ENCODE measurements at regions not wholly inside any gene's neighbourhood (a gene's known extent, or its start where the extent isn't known, plus 50 kb on each side); places are given as distances from the start of the nearest gene placed in this dataset.
A peak's percentile ranks its signal among the peaks of the same experiment; 100 is the strongest.

- DNase-seq (ENCODE audit: low read depth): no peak
- TF ChIP-seq, protein P1, sequence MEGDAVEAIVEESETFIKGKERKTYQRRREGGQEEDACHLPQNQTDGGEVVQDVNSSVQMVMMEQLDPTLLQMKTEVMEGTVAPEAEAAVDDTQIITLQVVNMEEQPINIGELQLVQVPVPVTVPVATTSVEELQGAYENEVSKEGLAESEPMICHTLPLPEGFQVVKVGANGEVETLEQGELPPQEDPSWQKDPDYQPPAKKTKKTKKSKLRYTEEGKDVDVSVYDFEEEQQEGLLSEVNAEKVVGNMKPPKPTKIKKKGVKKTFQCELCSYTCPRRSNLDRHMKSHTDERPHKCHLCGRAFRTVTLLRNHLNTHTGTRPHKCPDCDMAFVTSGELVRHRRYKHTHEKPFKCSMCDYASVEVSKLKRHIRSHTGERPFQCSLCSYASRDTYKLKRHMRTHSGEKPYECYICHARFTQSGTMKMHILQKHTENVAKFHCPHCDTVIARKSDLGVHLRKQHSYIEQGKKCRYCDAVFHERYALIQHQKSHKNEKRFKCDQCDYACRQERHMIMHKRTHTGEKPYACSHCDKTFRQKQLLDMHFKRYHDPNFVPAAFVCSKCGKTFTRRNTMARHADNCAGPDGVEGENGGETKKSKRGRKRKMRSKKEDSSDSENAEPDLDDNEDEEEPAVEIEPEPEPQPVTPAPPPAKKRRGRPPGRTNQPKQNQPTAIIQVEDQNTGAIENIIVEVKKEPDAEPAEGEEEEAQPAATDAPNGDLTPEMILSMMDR (IDR thresholded peaks at IDR 0.05; ENCODE audit: insufficient read depth, low read depth, low read length, missing control alignments): no peak
Measured at GRCh38 chr16:51085271-51085670, 65.8 kb downstream of the SALL1 start.

GRCh38 chr16:51084074-51084928, 66.8 kb downstream of the SALL1 start:
- peak; percentile 1 for DNase-seq (ENCODE audit: low read depth)

More at GRCh38 chr16:51085271-51085670, 65.8 kb downstream of the SALL1 start:
- no peak overlapping the region for H3K4me3 ChIP-seq (ENCODE audit: low read depth, low read length)

DNA sequence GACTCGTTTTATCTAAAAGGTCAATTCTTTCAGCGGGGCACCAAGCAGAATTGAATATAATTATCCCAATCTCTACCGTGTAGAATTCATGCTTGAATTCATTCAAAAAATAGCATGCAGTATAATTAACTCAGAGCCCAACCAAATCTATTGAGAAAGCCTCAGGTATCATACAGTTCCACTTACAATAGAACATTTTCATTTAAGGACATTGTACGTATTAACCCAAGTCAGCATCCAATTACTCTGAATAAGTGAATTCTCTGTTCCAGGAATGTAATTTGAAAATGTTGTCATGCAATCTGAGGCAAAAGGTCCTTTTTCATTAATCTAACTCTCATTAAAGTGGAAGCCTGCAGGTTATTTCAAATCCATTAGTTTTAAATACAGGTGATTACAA, 78.5 kb downstream of the SALL1 start:
- no peak for DNase-seq (ENCODE audit: low read depth)
- no peak overlapping the region for H3K4me3 ChIP-seq (ENCODE audit: low read depth, low read length)
- TF ChIP-seq, protein P1 (IDR thresholded peaks at IDR 0.05; ENCODE audit: insufficient read depth, low read depth, low read length, missing control alignments): no peak

More at GRCh38 chr16:51084074-51084928, 66.8 kb downstream of the SALL1 start:
- TF ChIP-seq, protein P1 (IDR thresholded peaks at IDR 0.05; ENCODE audit: insufficient read depth, low read depth, low read length, missing control alignments): no peak
- no peak overlapping the region for H3K4me3 ChIP-seq (ENCODE audit: low read depth, low read length)

DNA sequence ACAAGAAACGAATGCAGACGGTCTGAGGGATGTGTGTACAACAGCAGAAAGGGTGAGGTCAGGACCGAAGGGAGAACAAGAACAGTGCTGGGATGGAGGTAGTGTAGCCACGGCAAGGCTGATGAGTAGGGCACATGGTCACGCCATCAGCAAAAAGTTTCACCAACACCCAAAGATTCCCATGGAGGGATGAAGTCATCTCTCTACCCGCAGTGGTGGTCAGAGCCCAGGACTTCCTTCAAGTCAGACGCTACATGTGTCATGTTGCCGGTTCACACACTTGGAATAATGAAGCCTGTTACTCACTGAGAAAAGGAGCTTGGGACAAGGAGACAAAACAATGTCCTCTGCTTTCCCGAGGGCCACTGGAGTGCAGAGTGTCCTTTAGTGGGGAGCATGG, 79.7 kb downstream of the SALL1 start:
- no peak overlapping the region for H3K4me3 ChIP-seq (ENCODE audit: low read depth, low read length)
- TF ChIP-seq, protein P1 (IDR thresholded peaks at IDR 0.05; ENCODE audit: insufficient read depth, low read depth, low read length, missing control alignments): no peak
- DNase-seq (ENCODE audit: low read depth): no peak

DNA sequence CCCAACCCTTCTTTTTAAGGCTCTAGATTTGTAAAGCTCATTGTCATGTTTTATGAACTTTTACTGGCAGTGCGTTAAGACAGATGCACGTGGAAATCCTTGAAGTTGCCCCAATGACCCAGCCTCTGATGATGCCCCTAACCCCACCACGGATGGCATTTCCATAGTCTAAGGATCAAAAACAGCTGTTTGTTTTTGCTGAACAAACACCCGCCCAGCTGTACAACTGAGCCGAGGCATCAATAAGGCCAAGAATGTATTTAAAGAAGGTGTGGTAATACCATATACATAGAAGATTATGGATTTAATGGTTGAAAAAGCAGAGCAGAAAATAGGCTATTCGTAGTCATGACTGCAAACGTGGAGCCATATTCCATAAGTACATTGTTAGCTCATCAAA, 83.7 kb downstream of the SALL1 start:
- DNase-seq (ENCODE audit: low read depth): no peak
- H3K4me3 ChIP-seq (ENCODE audit: low read depth, low read length): no peak overlapping the region
- TF ChIP-seq, protein P1 (IDR thresholded peaks at IDR 0.05; ENCODE audit: insufficient read depth, low read depth, low read length, missing control alignments): no peak

GRCh38 chr16:51062039-51062438, 89.0 kb downstream of the SALL1 start:
- DNase-seq (ENCODE audit: low read depth): no peak
- TF ChIP-seq, protein P1 (IDR thresholded peaks at IDR 0.05; ENCODE audit: insufficient read depth, low read depth, low read length, missing control alignments): no peak
- H3K4me3 ChIP-seq (ENCODE audit: low read depth, low read length): no peak overlapping the region
